ENCODE measurements at regions not wholly inside any gene's neighbourhood (a gene's known extent, or its start where the extent isn't known, plus 50 kb on each side); places are given as distances from the start of the nearest gene placed in this dataset.
"Not testable (repeated sequence)": the region's sequence is repeated elsewhere in the genome, so short reads cannot be mapped to it uniquely, and the experiment has no call there.

DNA sequence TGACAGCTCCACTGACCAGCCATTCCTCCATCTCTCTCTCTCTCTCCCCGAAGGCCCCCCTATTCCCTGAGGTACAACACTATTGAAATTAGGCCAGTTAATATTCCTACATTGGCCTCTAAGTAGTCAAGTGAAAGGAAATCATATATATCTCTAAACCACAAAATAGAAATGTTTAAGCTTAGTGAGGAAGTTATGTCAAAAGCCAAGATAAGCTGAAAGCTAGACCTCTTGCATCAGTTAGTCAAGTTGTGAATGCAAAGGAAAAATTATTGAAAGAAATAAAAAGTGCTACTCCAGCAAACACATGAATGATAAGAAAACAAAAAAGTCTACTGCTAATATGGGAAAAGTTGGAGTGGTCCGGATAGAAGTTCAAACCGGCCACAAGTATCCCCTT lies 301.3 kb upstream of the RBMS1 start:
- DNase-seq (ENCODE audit: low read depth), result no peak

DNA sequence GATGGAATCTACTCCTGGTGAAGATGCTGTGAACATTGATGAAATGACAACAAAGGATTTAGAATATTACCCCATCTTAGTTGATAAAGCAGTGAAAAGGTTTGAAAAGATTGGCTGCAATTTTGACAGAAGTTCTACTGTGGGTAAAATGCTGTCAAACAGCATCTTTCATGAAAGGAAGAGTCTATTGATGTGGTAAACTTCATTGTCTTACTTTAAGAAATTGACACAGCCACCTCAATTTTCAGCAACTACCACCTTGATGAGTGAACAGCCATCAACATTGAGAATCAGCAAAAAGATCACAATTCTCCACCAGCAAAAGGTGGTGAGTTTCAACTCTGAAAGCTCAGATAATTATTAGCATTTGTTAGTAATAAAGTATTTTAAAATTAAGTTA lies 310.3 kb upstream of the RBMS1 start:
- DNase-seq (ENCODE audit: low read depth), result no peak

DNA sequence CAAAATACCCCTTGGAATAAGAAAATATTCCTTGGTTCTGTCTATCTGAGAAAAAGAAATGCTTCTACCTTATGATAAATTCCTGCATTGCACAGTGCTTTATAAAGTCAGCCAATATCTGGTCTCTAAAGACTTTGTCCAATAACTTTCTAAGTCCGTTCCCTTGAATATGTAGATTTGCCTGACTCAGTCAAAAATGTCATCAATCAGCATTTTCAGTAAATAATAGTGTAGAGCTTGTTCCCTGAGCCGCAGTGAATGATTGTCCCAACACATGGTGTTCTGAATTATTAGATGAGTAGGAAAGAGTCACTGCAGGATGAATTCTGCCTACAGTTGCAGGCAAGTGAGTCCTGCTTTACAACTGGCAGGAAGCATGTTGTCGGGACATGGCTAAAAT lies 316.8 kb upstream of the RBMS1 start:
- no peak for DNase-seq (ENCODE audit: low read depth)

- no peak for DNase-seq (ENCODE audit: low read depth)
These were observed 319.4 kb upstream of the RBMS1 start for GRCh38 chr2:160812830-160813505.

- no peak for DNase-seq (ENCODE audit: low read depth)
These were observed 319.9 kb upstream of the RBMS1 start for GRCh38 chr2:160813506-160813858.

GRCh38 chr2:160816916-160817499 lies 323.4 kb upstream of the RBMS1 start:
- no peak for DNase-seq (ENCODE audit: low read depth)

- DNase-seq (ENCODE audit: low read depth), result no peak
These were observed 327.1 kb upstream of the RBMS1 start for GRCh38 chr2:160820691-160821090.

- DNase-seq (ENCODE audit: low read depth), result no peak
These were observed 328.4 kb upstream of the RBMS1 start for GRCh38 chr2:160822006-160822405.

- DNase-seq (ENCODE audit: low read depth), result no peak
These were observed 331.8 kb upstream of the RBMS1 start for GRCh38 chr2:160825433-160825832.

DNA sequence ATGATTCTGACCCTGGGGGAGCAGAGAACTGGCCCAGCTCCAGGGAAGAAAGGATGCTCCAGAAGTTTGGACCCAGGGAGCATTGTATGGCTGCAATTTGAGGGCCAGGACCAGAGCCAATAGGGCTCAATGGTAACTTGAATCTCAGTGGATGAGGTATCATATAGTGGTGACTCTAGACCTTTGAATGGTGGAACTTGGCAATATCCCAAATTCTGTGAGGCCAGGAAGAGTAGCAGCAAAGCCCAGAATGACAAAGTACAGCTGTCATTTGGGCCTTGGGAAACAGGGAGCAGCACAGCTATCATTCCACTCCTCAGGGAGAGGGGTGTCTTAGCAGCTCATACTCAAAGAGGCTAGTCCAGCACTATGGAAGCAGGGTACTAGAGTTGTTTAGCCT lies 332.9 kb upstream of the RBMS1 start:
- DNase-seq (ENCODE audit: low read depth), result no peak

- no peak for DNase-seq (ENCODE audit: low read depth)
These were observed 332.2 kb upstream of the TANK start for GRCh38 chr2:160828076-160828475.

- DNase-seq (ENCODE audit: low read depth), result not testable (repeated sequence)
These were observed 327.8 kb upstream of the TANK start for GRCh38 chr2:160832381-160832780.

GRCh38 chr2:160835166-160835565 lies 325.1 kb upstream of the TANK start:
- DNase-seq (ENCODE audit: low read depth), result no peak

DNA sequence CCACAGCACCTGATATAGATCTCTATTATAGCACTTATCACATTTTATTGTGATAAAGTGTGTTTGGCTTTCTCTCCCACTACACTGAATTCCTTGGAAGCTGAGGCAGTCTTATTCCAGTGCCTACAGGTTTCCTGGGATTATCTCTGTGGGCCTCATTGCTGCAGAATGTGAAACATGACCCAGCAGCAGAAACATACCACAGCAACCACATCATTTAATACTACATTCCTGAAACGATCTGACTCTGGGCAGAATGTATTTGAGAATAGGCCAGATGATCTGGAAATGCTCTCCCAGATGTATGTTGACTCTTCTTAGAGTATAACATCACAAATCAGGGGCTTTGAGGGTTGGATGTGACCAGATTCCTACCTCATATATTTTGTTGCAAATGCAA lies 323.5 kb upstream of the TANK start:
- DNase-seq (ENCODE audit: low read depth), result no peak

GRCh38 chr2:160837416-160837815 lies 322.8 kb upstream of the TANK start:
- no peak for DNase-seq (ENCODE audit: low read depth)

GRCh38 chr2:160838147-160838546 lies 322.1 kb upstream of the TANK start:
- DNase-seq (ENCODE audit: low read depth), result no peak

GRCh38 chr2:160838691-160839090 lies 321.5 kb upstream of the TANK start:
- DNase-seq (ENCODE audit: low read depth), result no peak

- no peak for DNase-seq (ENCODE audit: low read depth)
These were observed 317.9 kb upstream of the TANK start for GRCh38 chr2:160842286-160842685.

GRCh38 chr2:160859096-160859495 lies 301.1 kb upstream of the TANK start:
- DNase-seq (ENCODE audit: low read depth), result no peak

DNA sequence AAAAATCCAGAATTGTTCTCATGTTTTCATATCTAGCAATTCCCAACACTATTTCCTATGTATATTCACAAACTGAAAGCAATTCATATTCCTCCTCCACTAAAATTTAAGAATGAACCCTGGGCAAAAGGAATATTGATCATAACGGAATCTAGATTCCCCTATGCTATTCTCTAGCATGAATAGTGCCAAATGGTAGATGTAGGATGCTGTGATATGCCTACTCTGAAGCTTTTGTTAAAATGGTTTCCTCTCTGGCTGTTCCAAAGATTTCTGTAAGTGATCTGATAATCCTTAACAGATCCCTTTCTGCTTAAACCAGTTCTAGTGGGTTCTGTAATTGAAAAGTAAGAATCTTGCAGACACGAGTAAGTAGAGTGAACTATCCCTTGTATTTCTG lies 298.0 kb upstream of the TANK start:
- DNase-seq (ENCODE audit: low read depth), result no peak

- no peak for DNase-seq (ENCODE audit: low read depth)
These were observed 291.3 kb upstream of the TANK start for GRCh38 chr2:160868891-160869290.

- no peak for DNase-seq (ENCODE audit: low read depth)
These were observed 290.8 kb upstream of the TANK start for GRCh38 chr2:160869411-160869810.

DNA sequence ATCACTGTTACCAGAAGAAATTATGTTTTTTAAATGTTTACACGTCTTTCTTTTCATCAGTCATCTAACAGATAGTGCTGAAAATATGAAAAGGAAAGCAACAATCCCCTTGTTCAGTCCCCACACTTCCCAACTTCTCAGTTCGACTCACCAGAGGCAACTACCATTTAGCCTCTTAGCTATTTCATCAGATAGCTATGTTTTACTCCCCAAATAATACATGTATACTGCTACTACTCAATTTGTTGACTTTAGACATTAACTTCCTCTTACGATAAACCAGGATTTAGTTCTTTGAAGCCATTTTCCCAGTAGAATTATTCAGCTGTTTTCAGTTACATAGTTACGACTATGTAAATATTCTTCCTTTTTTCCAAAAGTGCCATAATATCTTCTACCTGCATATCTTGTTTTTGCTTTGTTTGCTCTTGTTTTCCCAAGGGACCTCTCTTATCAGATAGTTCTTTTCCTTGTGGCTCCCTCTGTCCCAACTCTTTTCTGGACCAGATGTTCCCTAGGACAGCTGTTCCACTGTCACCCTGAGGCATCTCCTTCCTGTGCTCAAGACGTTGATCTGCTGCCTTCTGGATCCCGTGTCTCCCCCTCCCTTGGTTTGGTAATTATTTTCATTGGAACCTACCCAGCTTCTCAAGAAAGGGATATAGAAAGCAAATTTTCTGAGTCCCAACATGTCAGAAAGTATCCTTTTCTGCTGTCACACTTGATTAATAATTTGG lies 289.3 kb upstream of the TANK start:
- no peak for DNase-seq (ENCODE audit: low read depth)

- no peak for DNase-seq (ENCODE audit: low read depth)
These were observed 288.3 kb upstream of the TANK start for GRCh38 chr2:160871953-160872352.
